ENCODE measurements at regions not wholly inside any gene's neighbourhood (a gene's known extent, or its start where the extent isn't known, plus 50 kb on each side); places are given as distances from the start of the nearest gene placed in this dataset.
A peak's percentile ranks its signal among the peaks of the same experiment; 100 is the strongest.

- no peak for DNase-seq
Measured at GRCh38 chr3:178397202-178397601, 139.0 kb upstream of the KCNMB2 start.

- DNase-seq = no peak
Measured at GRCh38 chr3:178397836-178398235, 138.4 kb upstream of the KCNMB2 start.

DNA sequence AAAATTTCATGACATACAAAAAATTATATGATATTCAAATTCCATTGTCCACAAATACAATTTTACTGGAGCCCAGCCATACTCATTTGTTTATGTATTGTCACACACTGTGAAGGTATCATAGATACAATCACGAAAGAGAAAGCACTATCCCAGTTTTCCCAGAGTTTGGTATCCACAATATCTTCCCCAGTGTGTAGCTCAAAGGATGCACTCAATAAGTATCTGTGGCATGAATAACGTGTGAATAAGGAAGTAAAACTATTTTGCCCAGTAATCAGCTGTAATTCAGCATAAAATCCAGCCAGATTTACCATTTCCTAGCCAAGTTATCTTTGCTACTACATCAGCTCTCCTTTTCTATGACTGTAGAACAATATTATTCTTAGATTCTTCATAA lies 131.3 kb upstream of the KCNMB2 start:
- DNase-seq = no peak

DNA sequence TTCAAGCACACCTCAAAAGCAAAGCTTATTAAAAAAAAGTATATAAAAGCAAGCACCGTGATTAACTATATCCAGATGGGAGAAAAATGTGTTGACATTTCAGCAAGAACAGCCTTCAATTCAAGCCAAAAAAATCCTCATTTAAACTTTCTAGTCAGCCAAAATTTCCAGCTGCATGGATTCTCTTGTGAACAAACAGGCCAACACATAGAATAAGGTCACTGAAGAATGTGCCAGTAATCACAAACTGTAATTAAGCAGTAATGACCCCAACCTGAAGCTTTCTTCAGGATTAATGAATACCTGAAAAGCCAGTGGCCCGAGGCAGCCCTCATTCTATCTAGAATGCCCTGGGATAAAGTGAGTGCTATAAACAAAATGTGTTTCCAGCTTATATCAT lies 130.7 kb upstream of the KCNMB2 start:
- DNase-seq = no peak

- DNase-seq = no peak
Measured at GRCh38 chr3:178406206-178406605, 130.0 kb upstream of the KCNMB2 start.

GRCh38 chr3:178415384-178415783 lies 120.9 kb upstream of the KCNMB2 start:
- DNase-seq = no peak

- DNase-seq = no peak
Measured at GRCh38 chr3:178417736-178418135, 118.5 kb upstream of the KCNMB2 start.

DNA sequence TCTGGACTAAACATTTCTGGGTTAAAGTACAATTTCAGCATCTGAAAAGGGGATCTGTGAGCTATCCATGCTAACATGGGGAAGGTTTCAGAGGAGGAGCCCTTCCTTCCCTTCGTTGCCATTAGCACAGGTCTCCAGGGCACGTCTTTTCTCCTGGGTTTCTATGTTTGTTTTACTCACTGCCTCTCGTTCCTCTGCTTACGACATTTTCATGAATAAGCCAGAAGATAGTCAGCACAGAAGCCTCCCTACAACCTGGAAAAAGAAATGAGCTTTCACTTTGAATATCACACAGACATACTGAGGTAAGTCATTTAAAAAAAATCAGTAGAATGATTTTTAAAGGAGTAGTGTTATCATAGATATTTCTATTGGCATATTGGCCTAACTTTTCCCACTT lies 117.2 kb upstream of the KCNMB2 start:
- peak; percentile 36 to 66 for DNase-seq

DNA sequence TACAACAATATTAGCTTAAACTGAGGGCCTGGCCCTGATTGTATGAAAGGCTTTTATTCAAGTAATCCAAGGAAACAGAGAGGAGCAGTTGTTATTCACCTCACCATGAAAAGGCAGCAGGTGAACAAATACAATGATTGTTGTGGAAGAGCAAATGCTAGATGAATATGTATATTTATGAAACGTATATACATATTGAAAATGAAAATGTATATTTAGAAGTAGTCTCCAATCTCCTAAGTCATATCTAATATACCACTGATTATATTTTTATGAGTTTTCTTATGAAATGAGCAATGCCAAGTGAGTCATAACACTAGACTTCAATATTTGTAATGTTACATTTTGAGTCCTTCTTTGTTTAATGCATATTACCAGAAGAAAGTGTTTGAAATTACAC lies 116.2 kb upstream of the KCNMB2 start:
- DNase-seq = peak; percentile 84 to 87

DNA sequence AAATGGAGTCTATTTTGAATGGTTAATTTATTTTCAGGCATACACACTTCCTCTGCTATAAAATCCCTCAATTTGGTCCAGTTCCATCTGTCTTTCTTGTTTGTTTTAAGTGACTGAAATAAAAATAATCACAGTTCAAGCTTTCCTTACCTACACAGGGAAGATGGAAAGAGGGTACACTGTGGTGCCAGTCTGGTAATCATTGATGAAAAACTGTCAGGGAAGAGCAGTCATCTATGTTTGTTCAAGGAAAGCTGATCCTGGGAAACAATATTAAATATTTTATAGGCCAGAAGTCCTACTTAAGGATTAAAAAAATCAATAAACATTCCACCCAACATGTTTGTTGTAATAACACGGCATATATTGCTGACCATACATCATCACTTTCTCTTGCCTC lies 115.2 kb upstream of the KCNMB2 start:
- DNase-seq = peak; percentile 33 to 73

DNA sequence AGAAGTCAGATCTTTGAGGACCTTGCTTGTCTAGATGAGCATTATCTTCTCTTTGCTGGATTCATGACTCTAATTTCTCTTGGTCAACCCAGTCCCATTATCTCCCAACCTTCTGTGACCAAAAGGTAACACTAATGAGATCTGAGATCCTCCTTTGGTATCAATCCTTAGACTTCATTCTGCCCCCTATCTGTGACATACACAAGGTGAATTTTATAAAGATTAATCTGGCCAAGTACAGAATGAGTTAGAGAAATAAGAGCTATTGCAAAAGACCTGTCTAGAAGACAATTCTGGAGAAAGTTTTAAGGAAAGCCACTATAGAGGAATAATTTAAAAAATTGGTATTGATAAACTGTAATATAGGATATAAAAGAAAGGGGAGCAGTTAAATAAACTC lies 113.8 kb upstream of the KCNMB2 start:
- DNase-seq = peak in 1 of 2 experiments; percentile 8

- no peak for DNase-seq
Measured at GRCh38 chr3:178428037-178428436, 108.2 kb upstream of the KCNMB2 start.

- DNase-seq = no peak
Measured at GRCh38 chr3:178434206-178434805, 101.9 kb upstream of the KCNMB2 start.

DNA sequence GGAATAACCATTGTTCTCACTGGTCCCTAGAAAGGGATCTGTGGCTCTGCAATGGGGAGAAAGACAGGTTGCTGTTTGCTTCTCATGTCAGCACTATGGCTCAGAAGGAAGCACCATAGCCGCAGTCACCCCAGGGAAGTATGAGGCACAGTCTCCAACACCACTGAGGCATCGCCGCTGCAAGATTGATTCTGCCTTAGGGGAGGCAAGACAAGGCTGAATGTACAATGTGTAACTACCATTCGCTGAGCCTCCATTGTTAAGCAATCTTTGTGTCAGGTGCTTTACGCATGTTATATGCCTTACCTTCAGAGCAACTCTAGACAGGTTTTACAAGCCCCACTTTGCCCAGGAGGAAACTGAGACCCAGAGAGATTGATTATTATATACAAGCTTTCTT lies 100.7 kb upstream of the KCNMB2 start:
- no peak for DNase-seq

DNA sequence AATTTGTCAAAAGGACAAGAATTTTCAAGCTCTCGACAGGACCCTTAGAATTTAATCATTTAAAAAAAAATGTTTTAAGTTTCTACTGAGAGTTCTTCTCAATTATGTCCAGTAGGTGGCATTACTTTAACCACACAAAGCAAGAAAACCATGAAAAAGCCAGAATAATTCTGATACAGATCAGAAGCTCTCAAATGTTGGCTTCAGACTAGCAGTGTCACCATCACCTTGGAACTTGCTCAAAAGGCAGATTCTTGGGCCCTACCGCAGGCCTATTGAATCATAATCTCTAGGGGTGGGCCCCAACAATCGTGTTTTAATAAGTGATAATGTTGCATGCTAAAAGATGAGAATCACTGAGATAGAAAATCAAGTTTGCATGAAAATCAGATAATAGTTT lies 99.5 kb upstream of the KCNMB2 start:
- DNase-seq = no peak

GRCh38 chr3:178437236-178437635 lies 99.0 kb upstream of the KCNMB2 start:
- no peak for DNase-seq

DNA sequence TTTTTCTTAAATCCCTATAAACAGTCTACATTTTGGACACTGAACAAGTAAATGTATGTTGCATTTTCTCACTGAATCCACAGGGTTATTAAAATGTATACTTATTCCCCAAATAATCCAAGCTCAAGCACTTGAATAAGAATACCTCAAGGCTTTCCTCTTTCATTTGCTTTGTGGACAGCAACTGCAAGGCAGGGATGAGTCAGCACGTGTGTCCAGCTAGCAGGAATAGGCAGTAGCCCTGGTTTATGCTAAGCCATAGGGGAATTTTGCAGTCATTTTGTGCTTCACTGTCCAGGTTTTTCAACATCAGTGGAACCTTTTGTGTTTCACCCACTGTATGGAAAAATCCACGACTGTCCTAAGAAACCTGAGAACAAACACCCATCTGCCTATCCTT lies 96.7 kb upstream of the KCNMB2 start:
- peak in 1 of 2 experiments; percentile 40 for DNase-seq

- DNase-seq = no peak
Measured at GRCh38 chr3:178440043-178440442, 96.2 kb upstream of the KCNMB2 start.

DNA sequence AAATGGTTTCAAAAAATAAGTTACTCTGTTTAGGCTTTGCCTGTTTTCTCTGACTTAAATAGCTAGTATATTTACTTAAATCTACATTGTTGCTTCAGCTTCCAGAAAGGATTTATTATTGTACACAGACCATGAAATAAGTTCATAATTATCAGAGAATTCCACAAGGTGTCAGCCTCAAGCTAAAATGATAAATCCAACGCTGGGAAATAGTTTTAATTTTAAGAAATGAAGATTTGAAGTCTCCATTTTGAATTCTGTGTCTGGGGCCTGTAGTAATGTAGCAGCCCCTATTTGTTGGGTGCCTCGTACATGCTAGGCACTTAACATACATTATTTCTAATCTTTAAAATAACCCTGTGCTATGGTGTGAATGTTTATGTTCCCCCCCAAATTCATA lies 92.6 kb upstream of the KCNMB2 start:
- no peak for DNase-seq

- DNase-seq = no peak
Measured at GRCh38 chr3:178445139-178445538, 91.1 kb upstream of the KCNMB2 start.

DNA sequence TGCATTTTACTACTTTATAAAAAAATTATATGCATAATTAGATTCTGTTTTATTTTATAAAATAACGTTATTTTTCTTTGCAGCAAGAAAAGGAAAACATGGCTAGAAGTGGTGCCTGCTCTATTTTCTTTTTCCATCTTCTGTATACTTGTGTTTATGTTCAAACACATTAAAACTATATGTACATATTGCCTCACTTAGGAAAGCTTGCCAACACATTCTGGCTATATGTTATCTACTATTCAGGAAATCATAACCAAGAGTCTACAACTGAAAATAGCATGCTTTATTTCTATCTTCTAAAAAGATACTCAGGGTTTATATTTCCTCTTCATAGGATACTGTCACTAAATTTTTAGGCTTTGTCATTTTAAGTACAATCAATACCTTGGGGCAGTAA lies 90.2 kb upstream of the KCNMB2 start:
- DNase-seq = no peak

- DNase-seq = no peak
Measured at GRCh38 chr3:178450476-178450875, 85.8 kb upstream of the KCNMB2 start.

GRCh38 chr3:178451799-178452198 lies 84.4 kb upstream of the KCNMB2 start:
- DNase-seq = no peak

- DNase-seq = no peak
Measured at GRCh38 chr3:178454726-178455125, 81.5 kb upstream of the KCNMB2 start.

GRCh38 chr3:178455226-178455625 lies 81.0 kb upstream of the KCNMB2 start:
- DNase-seq = no peak

DNA sequence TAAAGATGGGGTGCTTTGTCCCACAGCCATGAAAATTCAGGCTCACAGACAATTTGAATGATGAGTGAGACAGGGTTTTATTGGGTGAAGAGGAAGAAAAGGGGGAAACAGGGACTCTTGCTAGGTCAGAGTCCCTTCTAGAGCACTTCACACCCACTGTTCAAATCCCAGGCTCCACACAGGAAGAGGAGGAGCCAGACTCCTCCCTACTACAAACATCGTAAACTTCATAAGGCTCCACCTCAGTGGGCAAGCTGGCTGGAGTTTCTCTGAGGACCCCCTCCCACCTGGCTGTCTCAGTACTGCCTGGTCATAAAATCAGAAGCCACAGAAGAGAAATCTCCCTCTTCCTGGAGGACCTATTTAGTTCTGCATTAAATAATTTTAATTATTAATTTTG lies 80.3 kb upstream of the KCNMB2 start:
- DNase-seq = no peak
